CD14-positive monocyte (primary cell): ENCODE measurements at regions not wholly inside any gene's neighbourhood (a gene's known extent, or its start where the extent isn't known, plus 50 kb on each side); places are given as distances from the start of the nearest gene placed in this dataset.

Source experiments
- DNase-seq, 3 donors: peaks; one replicate each; pipeline ENCODE4 v3.0.0-alpha.2; 2011 to 2022
- H2AFZ ChIP-seq: 2 replicates; pipeline ENCODE4 v1.6.0; 2012; ENCODE audit warnings: mild to moderate bottlenecking, low read depth, low read length, inconsistent platforms; ENCODE audit not compliant: insufficient read depth, poor library complexity, severe bottlenecking
- H3K27ac ChIP-seq, 2 donors: 1 replicate in 1 of 2; 2 replicates in 1 of 2; pipeline ENCODE4 v1.5.1; 2012 to 2013; ENCODE audit warnings: low read length in 2 of 2, control low read depth in 1 of 2, inconsistent platforms in 1 of 2, low read depth in 1 of 2, mild to moderate bottlenecking in 1 of 2
- H3K27me3 ChIP-seq, 2 donors: one replicate each; pipeline versions ENCODE4 v1.6.0 to v1.6.1; 2011 to 2013; ENCODE audit warnings: low read length in 2 of 2; ENCODE audit not compliant: control insufficient read depth in 2 of 2, insufficient read depth in 2 of 2
- H3K36me3 ChIP-seq, 2 donors: replicated peaks in 1 of 2; 1 replicate in 1 of 2; 2 replicates in 1 of 2; pipeline versions ENCODE4 v1.5.1 to v1.6.1; 2012 to 2013; ENCODE audit warnings: low read length in 2 of 2, control low read depth in 1 of 2, inconsistent platforms in 1 of 2, mild to moderate bottlenecking in 1 of 2; ENCODE audit not compliant: insufficient read depth in 2 of 2, control insufficient read depth in 1 of 2
- H3K4me1 ChIP-seq, 2 donors: 1 replicate in 1 of 2; 2 replicates in 1 of 2; pipeline versions ENCODE4 v1.5.1 to v1.6.1; 2012 to 2013; ENCODE audit warnings: low read length in 2 of 2, control low read depth in 1 of 2, inconsistent platforms in 1 of 2, mild to moderate bottlenecking in 1 of 2, moderate library complexity in 1 of 2; ENCODE audit not compliant: insufficient read depth in 2 of 2, control insufficient read depth in 1 of 2
- H3K4me2 ChIP-seq: replicated peaks from 2 replicates; pipeline ENCODE3; 2012; ENCODE audit warnings: low read length, moderate library complexity, mild to moderate bottlenecking; ENCODE audit not compliant: poor library complexity, severe bottlenecking; ENCODE audit errors: extremely low read depth
- H3K4me3 ChIP-seq, 3 experiments: fragments of 200-600 bp in 1 of 3; sonication (generic) in 1 of 3; replicated peaks in 1 of 3; 1 replicate in 2 of 3; 2 replicates in 1 of 3; pipeline ENCODE4 v1.5.1; 2011 to 2013; ENCODE audit warnings: low read length in 3 of 3, mild to moderate bottlenecking in 3 of 3, control low read depth in 2 of 3, low read depth in 2 of 3, inconsistent platforms in 1 of 3, moderate library complexity in 1 of 3
- H3K79me2 ChIP-seq: 2 replicates; pipeline ENCODE4 v1.6.0; 2012; ENCODE audit warnings: mild to moderate bottlenecking, control low read depth, inconsistent platforms, low read length, moderate library complexity; ENCODE audit not compliant: insufficient read depth
- H3K9ac ChIP-seq: 2 replicates; pipeline ENCODE4 v1.6.0; 2017; ENCODE audit warnings: low read length, mild to moderate bottlenecking; ENCODE audit not compliant: insufficient read depth, poor library complexity, severe bottlenecking
- H3K9me3 ChIP-seq, 2 donors: replicated peaks in 1 of 2; 1 replicate in 1 of 2; 2 replicates in 1 of 2; pipeline versions ENCODE4 v1.5.1 to v1.6.1; 2012 to 2013; ENCODE audit warnings: low read length in 2 of 2, control low read depth in 1 of 2; ENCODE audit not compliant: control insufficient read depth in 1 of 2, insufficient read depth in 1 of 2
- H4K20me1 ChIP-seq: 2 replicates; pipeline ENCODE4 v1.6.0; 2012; ENCODE audit warnings: mild to moderate bottlenecking, low read length, control low read depth, moderate library complexity; ENCODE audit not compliant: insufficient read depth
- H3K27ac Mint-ChIP-seq, 7 donors: one replicate each; pipeline ENCODE4 v1.8.0; 2020; ENCODE audit warnings: mild to moderate bottlenecking in 7 of 7, mixed read lengths in 7 of 7, moderate library complexity in 6 of 7, inconsistent platforms in 2 of 7
- H3K27me3 Mint-ChIP-seq, 3 donors: one replicate each; pipeline ENCODE4 v1.8.0; 2021 to 2022; ENCODE audit warnings: low read depth in 3 of 3, mild to moderate bottlenecking in 3 of 3, mixed read lengths in 3 of 3, moderate library complexity in 3 of 3, inconsistent platforms in 1 of 3
- H3K36me3 Mint-ChIP-seq, 2 donors: one replicate each; pipeline ENCODE4 v1.8.0; 2020; ENCODE audit warnings: mixed read lengths in 2 of 2, inconsistent platforms in 1 of 2, mild to moderate bottlenecking in 1 of 2
- H3K4me1 Mint-ChIP-seq: one replicate; pipeline ENCODE4 v1.8.0; 2020; ENCODE audit warnings: mild to moderate bottlenecking, mixed read lengths
- H3K4me3 Mint-ChIP-seq, 2 donors: one replicate each; pipeline ENCODE4 v1.8.0; 2020; ENCODE audit warnings: mild to moderate bottlenecking in 2 of 2, mixed read lengths in 2 of 2, moderate library complexity in 1 of 2
- H3K9me3 Mint-ChIP-seq, 7 donors: one replicate each; pipeline ENCODE4 v1.8.0; 2020 to 2022; ENCODE audit warnings: mixed read lengths in 7 of 7, mild to moderate bottlenecking in 6 of 7, moderate library complexity in 6 of 7, inconsistent platforms in 2 of 7
- CTCF ChIP-seq: fragments of 200-600 bp; IDR thresholded peaks from one replicate; pipeline ENCODE4 v1.8.0; 2022; ENCODE audit warnings: antibody characterized with exemption, mild to moderate bottlenecking
- WGBS: methylation state at CpG from one replicate; pipeline ENCODE4 v1.1.5; 2013; ENCODE audit warnings: missing lambda C conversion rate; ENCODE audit not compliant: insufficient coverage; 5-methylcytosine and 5-hydroxymethylcytosine counted together
- intact Hi-C, 2 donors: fragments of 100-400 bp; cut with micrococcal nuclease; formaldehyde crosslinking; loops; one replicate each; pipeline versions ENCODE4 v1.15.0 to v1.15.1; 2023

GRCh38 chr5:26719803-26720202 lies 318.6 kb downstream of the CDH9 start:
- Mint-ChIP-seq H3K27me3 (no peaks in the 10 kb centered on the region), H3K36me3 (no peaks in the 10 kb centered on the region), H3K4me1 (no peaks in the 10 kb centered on the region), H3K27ac (no peak overlapping the region), H3K4me3 (no peak overlapping the region), H3K9me3 (peaks cover 0 to 7% (median 0%) of the 10 kb centered on the region in 7 donors)
- no peaks in the 10 kb centered on the region for H3K36me3 ChIP-seq
- no peak overlapping the region for H3K4me3 ChIP-seq
- no peaks in the 10 kb centered on the region for H3K27me3 ChIP-seq
- TF ChIP-seq CTCF = no peak
- H4K20me1 ChIP-seq = no peaks in the 10 kb centered on the region
- peaks cover 0 to 3% of the 10 kb centered on the region in 2 donors for H3K9me3 ChIP-seq
- no peak for DNase-seq
- H3K9ac ChIP-seq = no peak overlapping the region
- H3K27ac ChIP-seq = no peak overlapping the region
- no peaks in the 10 kb centered on the region for H3K4me1 ChIP-seq
- no peak overlapping the region for H2AFZ ChIP-seq
- intact Hi-C loops = no loop called here
- no peak overlapping the region for H3K4me2 ChIP-seq
- H3K79me2 ChIP-seq = no peaks in the 10 kb centered on the region

GRCh38 chr5:26700759-26701384 lies 337.5 kb downstream of the CDH9 start:
- DNase-seq = no peak
- H3K27ac ChIP-seq = no peak overlapping the region
- no peak overlapping the region for H3K4me3 ChIP-seq
- no peaks in the 10 kb centered on the region for H3K27me3 ChIP-seq
- no CpG with 5 or more reads among the region's 2 CpGs for WGBS
- H3K4me1 ChIP-seq = no peaks in the 10 kb centered on the region
- no peaks in the 10 kb centered on the region for H3K27me3 Mint-ChIP-seq
- H2AFZ ChIP-seq = no peak overlapping the region
- H3K9me3 ChIP-seq = no peaks in the 10 kb centered on the region
- TF ChIP-seq CTCF = no peak
- H3K27ac Mint-ChIP-seq = no peak overlapping the region
- H3K9me3 Mint-ChIP-seq = peaks cover 0 to 1% (median 0%) of the 10 kb centered on the region in 7 donors
- no peaks in the 10 kb centered on the region for H4K20me1 ChIP-seq
- no peaks in the 10 kb centered on the region for H3K36me3 Mint-ChIP-seq
- no peaks in the 10 kb centered on the region for H3K4me1 Mint-ChIP-seq
- no peak overlapping the region for H3K9ac ChIP-seq
- intact Hi-C loops = no loop called here
- no peaks in the 10 kb centered on the region for H3K36me3 ChIP-seq
- H3K79me2 ChIP-seq = no peaks in the 10 kb centered on the region
- no peak overlapping the region for H3K4me2 ChIP-seq
- no peak overlapping the region for H3K4me3 Mint-ChIP-seq
